Stomach (tissue), 8 donors: ENCODE measurements at regions not wholly inside any gene's neighbourhood (a gene's known extent, or its start where the extent isn't known, plus 50 kb on each side); places are given as distances from the start of the nearest gene placed in this dataset.
"Not testable (repeated sequence)": the region's sequence is repeated elsewhere in the genome, so short reads cannot be mapped to it uniquely, and the experiment has no call there.

Source experiments
- DNase-seq, 2 donors: peaks; one replicate each; pipeline versions ENCODE4 v3.0.0 to v3.0.0-alpha.2; 2013 to 2019
- H3K27ac ChIP-seq, 5 donors: fragments of 200-600 bp in 4 of 5; sonication (generic) in 4 of 5; one replicate each; pipeline ENCODE4 v1.5.1; 2013 to 2019; ENCODE audit warnings: mild to moderate bottlenecking in 1 of 5, moderate library complexity in 1 of 5
- H3K27me3 ChIP-seq, 3 donors: fragments of 200-600 bp; sonication (generic); one replicate each; pipeline ENCODE4 v1.5.1; 2017 to 2019; ENCODE audit warnings: mixed run types in 1 of 3
- H3K36me3 ChIP-seq, 4 donors: fragments of 200-600 bp; sonication (generic); 1 replicate in 3 of 4; 2 replicates in 1 of 4; pipeline ENCODE4 v1.5.1; 2016 to 2019
- H3K4me1 ChIP-seq, 4 donors: fragments of 200-600 bp; sonication (generic); one replicate each; pipeline ENCODE4 v1.5.1; 2016 to 2019
- H3K4me3 ChIP-seq, 4 donors: fragments of 200-600 bp; sonication (generic) in 3 of 4; one replicate each; pipeline ENCODE4 v1.5.1; 2016 to 2019; ENCODE audit warnings: mild to moderate bottlenecking in 1 of 4
- H3K9me3 ChIP-seq, 4 donors: fragments of 200-600 bp; sonication (generic); one replicate each; pipeline ENCODE4 v1.5.1; 2016 to 2019
- EP300 ChIP-seq: sonication (generic); formaldehyde crosslinking; IDR thresholded peaks from one replicate; pipeline ENCODE4 v1.6.1; 2017; ENCODE audit warnings: antibody characterized with exemption
- POLR2A ChIP-seq, 4 donors: fragments of 450-650 bp; IDR thresholded peaks; one replicate each; pipeline ENCODE4 v1.6.1; 2016; ENCODE audit warnings: antibody characterized with exemption in 4 of 4, control low read depth in 2 of 4, mild to moderate bottlenecking in 1 of 4, moderate library complexity in 1 of 4
- POLR2AphosphoS5 ChIP-seq, 3 donors: sonication (generic); formaldehyde crosslinking; IDR thresholded peaks; one replicate each; pipeline ENCODE4 v1.6.1; 2016; ENCODE audit warnings: antibody characterized with exemption in 3 of 3
- WGBS, 5 donors: extraction: QIAGEN DNeasy Blood & Tissue Kit in 3 of 5; methylation state at CpG; one replicate each; pipeline versions ENCODE4 v1.1.5 to v1.1.7; 2013 to 2018; 5-methylcytosine and 5-hydroxymethylcytosine counted together
- intact Hi-C: fragments of 100-400 bp; cut with DNase I; formaldehyde crosslinking; loops from one replicate; pipeline ENCODE4 v1.15.1; 2023; ENCODE audit warnings: low total_unique reads
- TF ChIP-seq, protein P1 (sequence below), 7 experiments: fragments of 450-650 bp in 4 of 7; fragments of 200-600 bp in 3 of 7; sonication (generic) in 3 of 7; IDR thresholded peaks; one replicate each; pipeline ENCODE4 v1.5.1; 2016 to 2019; ENCODE audit warnings: antibody characterized with exemption in 7 of 7, control low read depth in 2 of 7, mild to moderate bottlenecking in 1 of 7
- donor health status: healthy with polysubstance abuse.
- donor health status: Bipolar disorder and iron deficiency.
- donor health status: healthy.

DNA sequence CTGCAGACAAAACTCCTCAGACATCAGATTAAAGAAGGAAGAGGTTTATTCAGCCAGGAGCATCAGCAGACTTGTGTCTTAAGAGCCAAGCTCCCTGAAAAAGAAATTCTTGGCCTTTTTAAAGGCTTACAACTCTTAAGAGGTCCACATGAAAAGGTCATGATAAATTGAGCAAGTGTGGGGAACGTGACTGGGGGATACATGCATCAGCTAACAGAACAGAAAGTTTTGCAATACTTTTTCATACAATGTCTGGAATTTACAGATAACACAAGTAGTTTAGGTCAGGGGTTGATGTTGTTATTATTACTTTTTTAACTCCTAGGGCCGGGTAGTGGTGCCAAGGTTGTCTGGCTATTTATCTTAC is 55.6 kb upstream of the RBMX start:
- no peak overlapping the region for H3K27ac ChIP-seq
- H3K4me3 ChIP-seq, result peak overlapping the region in 1 of 4 donors; percentile 30
- 57 to 65% (median 58%) methylated on average over 2 of the region's 2 CpGs for WGBS, 5 donors
- H3K4me1 ChIP-seq, result peaks cover 0 to 12% (median 0%) of the 10 kb centered on the region in 4 donors
- TF ChIP-seq POLR2A (IDR thresholded peaks at IDR 0.05) (no peak), POLR2AphosphoS5 (IDR thresholded peaks at IDR 0.05) (no peak), EP300 (no peak)
- TF ChIP-seq, protein P1, sequence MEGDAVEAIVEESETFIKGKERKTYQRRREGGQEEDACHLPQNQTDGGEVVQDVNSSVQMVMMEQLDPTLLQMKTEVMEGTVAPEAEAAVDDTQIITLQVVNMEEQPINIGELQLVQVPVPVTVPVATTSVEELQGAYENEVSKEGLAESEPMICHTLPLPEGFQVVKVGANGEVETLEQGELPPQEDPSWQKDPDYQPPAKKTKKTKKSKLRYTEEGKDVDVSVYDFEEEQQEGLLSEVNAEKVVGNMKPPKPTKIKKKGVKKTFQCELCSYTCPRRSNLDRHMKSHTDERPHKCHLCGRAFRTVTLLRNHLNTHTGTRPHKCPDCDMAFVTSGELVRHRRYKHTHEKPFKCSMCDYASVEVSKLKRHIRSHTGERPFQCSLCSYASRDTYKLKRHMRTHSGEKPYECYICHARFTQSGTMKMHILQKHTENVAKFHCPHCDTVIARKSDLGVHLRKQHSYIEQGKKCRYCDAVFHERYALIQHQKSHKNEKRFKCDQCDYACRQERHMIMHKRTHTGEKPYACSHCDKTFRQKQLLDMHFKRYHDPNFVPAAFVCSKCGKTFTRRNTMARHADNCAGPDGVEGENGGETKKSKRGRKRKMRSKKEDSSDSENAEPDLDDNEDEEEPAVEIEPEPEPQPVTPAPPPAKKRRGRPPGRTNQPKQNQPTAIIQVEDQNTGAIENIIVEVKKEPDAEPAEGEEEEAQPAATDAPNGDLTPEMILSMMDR (IDR thresholded peaks at IDR 0.05), result no peak
- H3K36me3 ChIP-seq, result no peaks in the 10 kb centered on the region
- intact Hi-C loops, result no loop called here
- DNase-seq, result no peak
- H3K9me3 ChIP-seq, result peaks cover 0 to 5% (median 0%) of the 10 kb centered on the region in 4 donors
- H3K27me3 ChIP-seq, result no peaks in the 10 kb centered on the region

DNA sequence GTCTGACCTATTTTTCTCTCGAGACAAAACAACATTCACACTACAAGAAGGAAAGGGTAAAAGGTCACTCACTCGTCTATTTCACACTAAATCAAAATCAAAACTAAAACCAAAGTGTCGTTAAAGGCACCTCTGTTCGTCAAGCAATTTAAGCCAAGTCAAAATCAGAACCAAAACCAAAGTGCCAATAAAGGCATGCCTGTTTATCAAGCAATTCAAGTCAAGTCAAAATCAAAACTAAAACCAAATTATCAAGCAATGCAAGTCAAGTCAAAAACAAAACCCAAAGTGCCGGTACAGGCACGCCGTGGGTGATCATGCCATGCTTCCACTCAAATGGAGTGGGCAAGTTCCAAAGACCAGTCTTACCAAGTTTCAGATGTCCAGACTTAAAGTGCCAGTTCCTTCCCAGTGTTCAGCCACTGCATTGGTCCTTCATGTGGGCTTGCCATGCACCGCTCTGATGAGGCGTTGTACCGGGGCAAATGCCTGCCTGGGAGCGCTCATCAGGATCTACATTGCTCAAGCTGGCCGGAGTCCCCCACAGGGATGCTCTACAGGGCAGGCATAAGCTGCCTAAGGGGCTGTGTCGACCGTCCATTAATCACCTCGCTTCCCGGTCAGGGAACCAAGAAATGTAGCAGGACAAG is 55.1 kb upstream of the RBMX start:
- peaks cover 0 to 12% (median 0%) of the 10 kb centered on the region in 4 donors for H3K4me1 ChIP-seq

DNA sequence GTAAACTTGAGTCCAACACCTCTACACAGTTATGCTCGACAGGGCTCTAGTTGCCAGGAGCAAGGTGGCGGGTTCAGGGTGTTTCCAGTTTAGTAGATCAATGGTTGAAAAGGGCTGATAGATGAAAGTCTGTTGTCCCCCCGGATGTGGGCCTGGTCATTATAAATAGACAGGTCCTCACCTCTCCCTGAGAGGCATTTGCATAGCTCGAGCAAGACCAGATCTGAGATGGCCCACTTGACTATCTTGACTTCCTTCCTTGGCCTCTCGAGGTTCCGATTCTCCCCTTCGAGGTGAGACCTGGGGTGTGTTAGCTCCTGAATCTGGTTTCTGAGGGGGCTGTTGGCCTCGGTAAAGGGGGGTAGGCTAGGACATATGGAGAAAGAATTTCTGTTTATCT is 54.1 kb upstream of the RBMX start:
- H3K4me1 ChIP-seq, result peaks cover 0 to 12% (median 0%) of the 10 kb centered on the region in 4 donors
- DNase-seq, H3K4me3 ChIP-seq, H3K9me3 ChIP-seq, H3K36me3 ChIP-seq, H3K27ac ChIP-seq, intact Hi-C loops, H3K27me3 ChIP-seq: not testable (repeated sequence)
- WGBS, 5 donors, result 64 to 81% (median 76%) methylated on average over 8 of the region's 8 CpGs

More for the DNA sequence above, 55.1 kb upstream of the RBMX start:
- H3K27me3 ChIP-seq, H3K9me3 ChIP-seq, intact Hi-C loops, H3K27ac ChIP-seq, DNase-seq, H3K36me3 ChIP-seq: not testable (repeated sequence)
- WGBS, 5 donors, result 68 to 83% (median 72%) methylated on average over 8 to 16 of the region's 16 CpGs
- H3K4me3 ChIP-seq, result peak overlapping the region in 1 of 4 donors; percentile 30

GRCh38 chrX:136933611-136934145 is 53.2 kb upstream of the RBMX start:
- Histone ChIP-seq H3K9me3 (peaks cover 0 to 8% (median 0%) of the 10 kb centered on the region in 4 donors), H3K4me1 (peaks cover 0 to 12% (median 0%) of the 10 kb centered on the region in 4 donors), H3K36me3 (no peaks in the 10 kb centered on the region), H3K4me3 (peak overlapping the region in 1 of 4 donors; percentile 16), H3K27me3 (no peaks in the 10 kb centered on the region), H3K27ac (peak overlapping the region in 3 of 5 donors; percentile 24 to 46 (median 31))
- TF ChIP-seq EP300 (no peak), POLR2AphosphoS5 (IDR thresholded peaks at IDR 0.05) (no peak), POLR2A (IDR thresholded peaks at IDR 0.05) (no peak)
- TF ChIP-seq, protein P1 (IDR thresholded peaks at IDR 0.05), result no peak
- DNase-seq, result peak in 1 of 2 donors; percentile 17
- 39 to 71% (median 64%) methylated on average over 13 of the region's 13 CpGs for WGBS, 5 donors
- intact Hi-C loops, result no loop called here

- no peaks in the 10 kb centered on the region for H3K36me3 ChIP-seq
- intact Hi-C loops, result no loop called here
- peaks cover 0 to 12% (median 0%) of the 10 kb centered on the region in 4 donors for H3K4me1 ChIP-seq
- TF ChIP-seq, protein P1 (IDR thresholded peaks at IDR 0.05), result no peak
- no peak for TF ChIP-seq EP300
- TF ChIP-seq POLR2AphosphoS5 (IDR thresholded peaks at IDR 0.05), result no peak
- TF ChIP-seq POLR2A (IDR thresholded peaks at IDR 0.05), result no peak
- no peaks in the 10 kb centered on the region for H3K27me3 ChIP-seq
- H3K9me3 ChIP-seq, result peaks cover 0 to 8% (median 0%) of the 10 kb centered on the region in 4 donors
- H3K27ac ChIP-seq, result no peak overlapping the region
- no peak for DNase-seq
- 66 to 76% (median 74%) methylated on average over 6 of the region's 6 CpGs for WGBS, 5 donors
- no peak overlapping the region for H3K4me3 ChIP-seq
These were observed 51.1 kb upstream of the RBMX start for GRCh38 chrX:136931661-136932060.
